HepG2 (cell line): ENCODE measurements at regions not wholly inside any gene's neighbourhood (a gene's known extent, or its start where the extent isn't known, plus 50 kb on each side); places are given as distances from the start of the nearest gene placed in this dataset.

Experiments used
- ATAC-seq: fragments of 200-7000 bp; cut with Tn5 transposase; 3 replicates; pipeline ENCODE4 v1.9.1; 2020; ENCODE audit warnings: mild to moderate bottlenecking, moderate library complexity
- BruUV-seq: library from RNA; stranded (reverse); fragments of 400-500 nt; replicated peaks from 2 replicates; lab custom pipeline; 2021; lab: Mats Ljungman, UMichigan
- CTCF ChIA-PET: fragments of 300-600 bp; formaldehyde crosslinking; extraction: SDS; loops from one replicate; lab custom pipeline; 2021; ENCODE audit warnings: low total read pairs, inconsistent platforms, low intra/inter-chr PET ratio; lab: Yijun Ruan, JAX
- POLR2A ChIA-PET: fragments of 350-600 bp; sonication (Branson Sonifier 250); formaldehyde crosslinking; loops from one replicate; lab custom pipeline; 2020; ENCODE audit warnings: antibody characterized with exemption, inconsistent platforms; lab: Yijun Ruan, JAX
- DNase-seq: peaks from one replicate; pipeline ENCODE4 v3.0.0-alpha.2; 2015; ENCODE audit warnings: low spot score
- FAIRE-seq: peaks from 3 replicates; lab custom pipeline; 2011; peaks lifted over from hg19 to GRCh38; lab: Jason Lieb, UNC
- H2AFZ ChIP-seq: one replicate; pipeline ENCODE4 v1.6.1; 2011; ENCODE audit warnings: low read length, inconsistent platforms
- H3K27ac ChIP-seq: fragments of 300-600 bp; 3 replicates; pipeline ENCODE4 v1.8.0; 2011; ENCODE audit warnings: mixed run types, mild to moderate bottlenecking, mixed read lengths, low read length, inconsistent platforms; ENCODE audit not compliant: insufficient read depth; ENCODE audit errors: extremely low read length
- H3K27me3 ChIP-seq, 2 experiments: fragments of 200-600 bp in 1 of 2; 2 replicates in 1 of 2; 3 replicates in 1 of 2; pipeline versions ENCODE4 v1.6.0 to v1.8.0; 2011; ENCODE audit warnings: low read length in 2 of 2, mild to moderate bottlenecking in 2 of 2, moderate library complexity in 2 of 2, inconsistent platforms in 1 of 2; ENCODE audit not compliant: insufficient read depth in 2 of 2, control insufficient read depth in 1 of 2
- H3K36me3 ChIP-seq, 2 experiments: fragments of 200-600 bp in 1 of 2; replicated peaks in 1 of 2; 2 replicates in 1 of 2; 3 replicates in 1 of 2; pipeline versions ENCODE4 v1.5.1 to v1.8.0; 2011; ENCODE audit warnings: low read length in 2 of 2, inconsistent platforms in 1 of 2; ENCODE audit not compliant: insufficient read depth in 2 of 2, control insufficient read depth in 1 of 2
- H3K4me1 ChIP-seq: 2 replicates; pipeline ENCODE4 v1.5.1; 2012; ENCODE audit warnings: low read length, inconsistent platforms; ENCODE audit not compliant: insufficient read depth
- H3K4me2 ChIP-seq: 2 replicates; pipeline ENCODE4 v1.6.0; 2011; ENCODE audit warnings: low read depth, low read length, inconsistent platforms
- H3K4me3 ChIP-seq, 3 experiments: fragments of 200-600 bp in 1 of 3; sonication (generic), shearing (Covaris generic) in 1 of 3; replicated peaks in 1 of 3; 2 replicates each; pipeline ENCODE4 v1.5.1; 2011 to 2016; ENCODE audit warnings: low read length in 3 of 3, inconsistent platforms in 2 of 3, low read depth in 2 of 3, mild to moderate bottlenecking in 2 of 3, control low read depth in 1 of 3, mixed read lengths in 1 of 3; ENCODE audit not compliant: insufficient read depth in 1 of 3
- H3K79me2 ChIP-seq: one replicate; pipeline ENCODE4 v1.6.1; 2011; ENCODE audit warnings: low read length, inconsistent platforms; ENCODE audit not compliant: insufficient read depth
- H3K9ac ChIP-seq: 2 replicates; pipeline ENCODE4 v1.6.0; 2011; ENCODE audit warnings: mild to moderate bottlenecking, low read depth, low read length, inconsistent platforms; ENCODE audit not compliant: insufficient read depth
- H3K9me3 ChIP-seq: 2 replicates; pipeline ENCODE4 v1.5.1; 2012; ENCODE audit warnings: mild to moderate bottlenecking, low read length
- H4K20me1 ChIP-seq: 2 replicates; pipeline ENCODE4 v1.6.0; 2011; ENCODE audit warnings: inconsistent platforms, mild to moderate bottlenecking, low read length, moderate library complexity; ENCODE audit not compliant: insufficient read depth
- DMTF1 ChIP-seq: sonication (generic); formaldehyde crosslinking; IDR thresholded peaks from 2 replicates; pipeline ENCODE4 v1.4.0; 2020; ENCODE audit warnings: mild to moderate bottlenecking, missing genetic modification reagents
- MLLT10 ChIP-seq: sonication (generic); formaldehyde crosslinking; IDR thresholded peaks from 2 replicates; pipeline ENCODE4 v1.4.0; 2020; ENCODE audit warnings: missing genetic modification reagents
- NR2F1 ChIP-seq, 2 experiments: fragments of 450-650 bp in 1 of 2; formaldehyde crosslinking in 1 of 2; IDR thresholded peaks; 2 replicates each; pipeline versions ENCODE4 v1.5.0 to v1.6.1; 2016 to 2020; ENCODE audit warnings: mild to moderate bottlenecking in 1 of 2, missing compliant biosample characterization in 1 of 2, missing genetic modification reagents in 1 of 2, moderate library complexity in 1 of 2
- RXRB ChIP-seq: IDR thresholded peaks from 2 replicates; pipeline ENCODE4 v1.6.1; 2016; ENCODE audit warnings: borderline replicate concordance, missing genetic modification reagents, missing compliant biosample characterization
- U2AF2 ChIP-seq: fragments of 200-400 bp; formaldehyde crosslinking; IDR thresholded peaks from 2 replicates; pipeline ENCODE4 v1.6.1; 2017; ENCODE audit warnings: low read depth, mild to moderate bottlenecking, low read length
- USF2 ChIP-seq, 2 experiments: sonication (generic) in 1 of 2; formaldehyde crosslinking in 1 of 2; IDR thresholded peaks; 2 replicates each; pipeline versions ENCODE4 v1.5.1 to v1.6.1; 2011 to 2020; ENCODE audit warnings: borderline replicate concordance in 1 of 2, low read depth in 1 of 2, low read length in 1 of 2, mild to moderate bottlenecking in 1 of 2, missing genetic modification reagents in 1 of 2, moderate library complexity in 1 of 2
- ZBTB49 ChIP-seq: sonication (generic); formaldehyde crosslinking; IDR thresholded peaks from 2 replicates; pipeline ENCODE4 v1.4.0; 2020; ENCODE audit warnings: missing genetic modification reagents, borderline replicate concordance
- ZBTB8A ChIP-seq: sonication (generic); formaldehyde crosslinking; IDR thresholded peaks from 2 replicates; pipeline ENCODE4 v1.4.0; 2020; ENCODE audit warnings: mild to moderate bottlenecking, low read depth, missing genetic modification reagents, borderline replicate concordance
- ZNF225 ChIP-seq: sonication (generic); formaldehyde crosslinking; IDR thresholded peaks from 2 replicates; pipeline ENCODE4 v1.4.0; 2020; ENCODE audit warnings: mild to moderate bottlenecking, missing genetic modification reagents
- ZNF253 ChIP-seq: sonication (generic); formaldehyde crosslinking; IDR thresholded peaks from 2 replicates; pipeline ENCODE4 v1.8.0; 2022; ENCODE audit warnings: mild to moderate bottlenecking, missing genetic modification reagents, borderline replicate concordance
- ZNF333 ChIP-seq: sonication (generic); formaldehyde crosslinking; IDR thresholded peaks from 2 replicates; pipeline ENCODE4 v1.4.0; 2020; ENCODE audit warnings: mild to moderate bottlenecking, missing genetic modification reagents, borderline replicate concordance
- ZNF530 ChIP-seq: sonication (generic); formaldehyde crosslinking; IDR thresholded peaks from 2 replicates; pipeline ENCODE4 v1.5.0; 2020; ENCODE audit warnings: low read depth, mild to moderate bottlenecking, missing genetic modification reagents
- ZNF660 ChIP-seq: sonication (generic); formaldehyde crosslinking; IDR thresholded peaks from 2 replicates; pipeline ENCODE4 v1.5.1; 2020; ENCODE audit warnings: mild to moderate bottlenecking, low read depth, missing genetic modification reagents, borderline replicate concordance
- ZSCAN9 ChIP-seq: IDR thresholded peaks from 2 replicates; pipeline ENCODE4 v1.6.1; 2016; ENCODE audit warnings: borderline replicate concordance
- WGBS: methylation state at CpG from one replicate; pipeline ENCODE4 v1.1.6; 2017; ENCODE audit warnings: low lambda C conversion rate; 5-methylcytosine and 5-hydroxymethylcytosine counted together
- in situ Hi-C: cut with HindIII; loops from 2 replicates; pipeline ENCODE4 v1.10.0; 2017; ENCODE audit warnings: low pct_unique_long_range_greater_than_20kb; ENCODE audit not compliant: extremely low pct_ligation_motif_present
- intact Hi-C: fragments of 100-400 bp; cut with micrococcal nuclease; formaldehyde crosslinking; loops from one replicate; pipeline ENCODE4 v1.10.0; 2022; ENCODE audit not compliant: unreplicated experiment
- TF ChIP-seq, protein P1 (sequence below): sonication (generic); formaldehyde crosslinking; IDR thresholded peaks from 2 replicates; pipeline ENCODE4 v1.5.0; 2020; ENCODE audit warnings: missing genetic modification reagents

GRCh38 chr2:106644623-106645022 is 157.5 kb downstream of the CD8B2 start:
- no peaks in the 10 kb centered on the region for H3K4me1 ChIP-seq
- no peaks in the 10 kb centered on the region for H3K79me2 ChIP-seq
- H3K27me3 ChIP-seq = peaks cover 3 to 13% of the 10 kb centered on the region in 2 experiments; a peak in 3 of 5 replicates
- no peak for DNase-seq
- no peak for ATAC-seq
- no peak overlapping the region for H3K9ac ChIP-seq
- no peak overlapping the region for H3K4me3 ChIP-seq
- in situ Hi-C loops = loop anchor here (25.0 kb wide), 1 partner anchor 1518 kb away; no protein-coding TSS in a partner anchor
- WGBS = 30% methylated on average over 4 of the region's 4 CpGs
- no peak overlapping the region for H3K4me2 ChIP-seq
- TF ChIP-seq U2AF2 (no peak), RXRB (CRISPR knock-in tag) (no peak), ZNF225 (CRISPR knock-in tag) (no peak), DMTF1 (CRISPR knock-in tag) (no peak), ZNF530 (CRISPR knock-in tag) (no peak), ZSCAN9 (CRISPR knock-in tag) (no peak), NR2F1 (CRISPR knock-in tag; IDR thresholded peaks at IDR 0.05) (no peak), ZBTB8A (CRISPR knock-in tag) (no peak), ZBTB49 (CRISPR knock-in tag) (no peak), ZNF660 (no peak), USF2 (IDR thresholded peaks at IDR 0.05; ENCODE audit: low read depth, low read length) (no peak), USF2 (CRISPR knock-in tag; IDR thresholded peaks at IDR 0.05; ENCODE audit: borderline replicate concordance) (no peak), MLLT10 (CRISPR knock-in tag) (no peak), ZNF333 (no peak), ZNF253 (CRISPR knock-in tag) (no peak)
- TF ChIP-seq, protein P1, sequence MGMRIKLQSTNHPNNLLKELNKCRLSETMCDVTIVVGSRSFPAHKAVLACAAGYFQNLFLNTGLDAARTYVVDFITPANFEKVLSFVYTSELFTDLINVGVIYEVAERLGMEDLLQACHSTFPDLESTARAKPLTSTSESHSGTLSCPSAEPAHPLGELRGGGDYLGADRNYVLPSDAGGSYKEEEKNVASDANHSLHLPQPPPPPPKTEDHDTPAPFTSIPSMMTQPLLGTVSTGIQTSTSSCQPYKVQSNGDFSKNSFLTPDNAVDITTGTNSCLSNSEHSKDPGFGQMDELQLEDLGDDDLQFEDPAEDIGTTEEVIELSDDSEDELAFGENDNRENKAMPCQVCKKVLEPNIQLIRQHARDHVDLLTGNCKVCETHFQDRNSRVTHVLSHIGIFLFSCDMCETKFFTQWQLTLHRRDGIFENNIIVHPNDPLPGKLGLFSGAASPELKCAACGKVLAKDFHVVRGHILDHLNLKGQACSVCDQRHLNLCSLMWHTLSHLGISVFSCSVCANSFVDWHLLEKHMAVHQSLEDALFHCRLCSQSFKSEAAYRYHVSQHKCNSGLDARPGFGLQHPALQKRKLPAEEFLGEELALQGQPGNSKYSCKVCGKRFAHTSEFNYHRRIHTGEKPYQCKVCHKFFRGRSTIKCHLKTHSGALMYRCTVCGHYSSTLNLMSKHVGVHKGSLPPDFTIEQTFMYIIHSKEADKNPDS (CRISPR knock-in tag) = no peak
- TF ChIP-seq, all 625 proteins: peak for 0
- Histone ChIP-seq H3K36me3 (no peaks in the 10 kb centered on the region), H4K20me1 (no peaks in the 10 kb centered on the region), H2AFZ (no peak overlapping the region), H3K27ac (no peak overlapping the region), H3K9me3 (no peaks in the 10 kb centered on the region)
- CTCF ChIA-PET = no interaction called here
- no TSS peak for BruUV-seq
- intact Hi-C loops = no loop called here
- FAIRE-seq = no peak
- POLR2A ChIA-PET = no interaction called here
